Sigmoid colon (tissue), 4 donors: ENCODE measurements at regions not wholly inside any gene's neighbourhood (a gene's known extent, or its start where the extent isn't known, plus 50 kb on each side); places are given as distances from the start of the nearest gene placed in this dataset.

Source experiments
- CTCF ChIP-seq, 4 experiments: fragments of 450-650 bp in 3 of 4; fragments of 200-600 bp in 1 of 4; IDR thresholded peaks; one replicate each; pipeline ENCODE4 v1.5.1; 2016 to 2019; ENCODE audit warnings: antibody characterized with exemption in 4 of 4, mild to moderate bottlenecking in 3 of 4, moderate library complexity in 2 of 4
- POLR2A ChIP-seq, 2 donors: fragments of 450-650 bp; IDR thresholded peaks; one replicate each; pipeline ENCODE4 v1.6.1; 2016; ENCODE audit warnings: antibody characterized with exemption in 2 of 2, mild to moderate bottlenecking in 2 of 2, moderate library complexity in 2 of 2
- POLR2AphosphoS5 ChIP-seq, 4 donors: sonication (generic); formaldehyde crosslinking; IDR thresholded peaks; one replicate each; pipeline ENCODE4 v1.6.1; 2017; ENCODE audit warnings: antibody characterized with exemption in 4 of 4

- TF ChIP-seq POLR2AphosphoS5 (IDR thresholded peaks at IDR 0.05) (no peak), CTCF (IDR thresholded peaks at IDR 0.05) (no peak), POLR2A (IDR thresholded peaks at IDR 0.05) (no peak)
Measured at GRCh38 chr16:27723711-27724481, 174.0 kb downstream of the KATNIP start.
